ENCODE measurements at regions not wholly inside any gene's neighbourhood (a gene's known extent, or its start where the extent isn't known, plus 50 kb on each side); places are given as distances from the start of the nearest gene placed in this dataset.

DNA sequence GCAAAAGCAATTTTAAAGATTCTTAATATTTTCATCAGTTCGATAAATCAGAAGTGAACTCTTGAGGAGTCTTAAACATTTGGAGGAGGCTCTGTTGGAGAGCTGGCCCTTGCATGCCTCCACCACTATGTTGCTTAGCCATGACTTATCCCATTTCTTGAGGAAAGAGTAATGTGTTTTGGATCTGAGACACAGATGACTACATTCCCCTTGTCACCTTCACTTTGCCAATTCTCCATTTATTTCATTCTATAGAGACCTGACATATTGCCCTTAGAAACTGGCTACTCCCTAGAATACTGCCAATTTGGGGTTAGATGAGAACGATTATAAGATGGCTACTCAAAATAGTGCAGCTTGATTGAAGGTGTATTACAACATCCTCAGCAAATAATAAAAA, 157.4 kb upstream of the TMEM260 start:
- no peak overlapping the region for H3K9ac ChIP-seq (ENCODE audit: low read depth, low read length)
- H3K79me1 ChIP-seq (ENCODE audit: low read depth in 1 of 2, low read length in 2 of 2), result no peaks in the 10 kb centered on the region
- H3K4me3 ChIP-seq (ENCODE audit: insufficient read depth, low read depth, low read length), result no peak overlapping the region
- H3K56ac ChIP-seq (ENCODE audit: extremely low read depth, insufficient read depth, low read length), result no peak overlapping the region
- H2BK20ac ChIP-seq (ENCODE audit: low read depth, low read length), result no peak overlapping the region
- dilution Hi-C loops (cut with HindIII; ENCODE audit: low sequenced_read_pairs, unreplicated experiment), result no loop called here
- H2AFZ ChIP-seq (replicated peaks; ENCODE audit: low read length, poor library complexity), result no peak overlapping the region
- H3K4me1 ChIP-seq (ENCODE audit: control insufficient read depth, insufficient read depth, low read length), result peaks cover 10% of the 10 kb centered on the region; the same call in 1 of the 2 replicates
- no peaks in the 10 kb centered on the region for H3K9me1 ChIP-seq (ENCODE audit: insufficient read depth, low read length)
- H3K23ac ChIP-seq (ENCODE audit: low read depth, low read length), result no peak overlapping the region
- ATAC-seq (ENCODE audit: low read depth) (no peak), DNase-seq (no peak)
- no peak overlapping the region for H2BK120ac ChIP-seq (ENCODE audit: low read depth, low read length)
- no peak overlapping the region for H4K8ac ChIP-seq (ENCODE audit: low read depth in 2 of 2, low read length in 2 of 2)
- no TSS peak for BruUV-seq (replicated peaks)
- intact Hi-C loops (cut with micrococcal nuclease), result loop anchor here (1.0 to 10.0 kb wide), 5 partner anchors 81 to 715 kb away; partner anchors contain the start of gene PELI2
- no peak overlapping the region for H4K5ac ChIP-seq (ENCODE audit: low read depth, low read length)
- no peak overlapping the region for H3K18ac ChIP-seq (ENCODE audit: low read depth, low read length)
- peaks cover 23% of the 10 kb centered on the region for H3K27me3 ChIP-seq (ENCODE audit: control insufficient read depth, insufficient read depth, low read length)
- H3K4ac ChIP-seq (ENCODE audit: low read depth, low read length), result no peak overlapping the region
- no peak overlapping the region for H3K4me2 ChIP-seq (ENCODE audit: low read depth, low read length)
- no peak overlapping the region for H3K27ac ChIP-seq (ENCODE audit: insufficient read depth, low read length)
- no peak overlapping the region for H2BK5ac ChIP-seq (ENCODE audit: low read depth, low read length, poor library complexity, severe bottlenecking)
- no peak overlapping the region for H2BK15ac ChIP-seq (ENCODE audit: low read depth, low read length)
- ChIA-PET POLR2A (ENCODE audit: unreplicated experiment) (no interaction called here), CTCF (interaction anchor here (0.5 to 1.8 kb wide), 7 partner anchors 15 to 691 kb away, joined by 3 to 14 read pairs (median 4); no protein-coding TSS in a partner anchor)
- H3K14ac ChIP-seq (replicated peaks; ENCODE audit: low read depth, low read length), result no peak overlapping the region
- no peak for TF ChIP-seq MAZ (IDR thresholded peaks at IDR 0.05; ENCODE audit: borderline replicate concordance, low read depth, low read length)
- TF ChIP-seq MAFK (IDR thresholded peaks at IDR 0.05; ENCODE audit: low read depth, low read length), result no peak
- no peak for TF ChIP-seq FOS (IDR thresholded peaks at IDR 0.05; ENCODE audit: low read depth, low read length)
- TF ChIP-seq NFE2L2 (IDR thresholded peaks at IDR 0.05; ENCODE audit: low read depth, low read length), result no peak
- no peak for TF ChIP-seq RCOR1 (IDR thresholded peaks at IDR 0.05; ENCODE audit: insufficient replicate concordance, low read length)
- TF ChIP-seq BHLHE40 (IDR thresholded peaks at IDR 0.05; ENCODE audit: low read depth, low read length), result no peak
- TF ChIP-seq, protein P1, sequence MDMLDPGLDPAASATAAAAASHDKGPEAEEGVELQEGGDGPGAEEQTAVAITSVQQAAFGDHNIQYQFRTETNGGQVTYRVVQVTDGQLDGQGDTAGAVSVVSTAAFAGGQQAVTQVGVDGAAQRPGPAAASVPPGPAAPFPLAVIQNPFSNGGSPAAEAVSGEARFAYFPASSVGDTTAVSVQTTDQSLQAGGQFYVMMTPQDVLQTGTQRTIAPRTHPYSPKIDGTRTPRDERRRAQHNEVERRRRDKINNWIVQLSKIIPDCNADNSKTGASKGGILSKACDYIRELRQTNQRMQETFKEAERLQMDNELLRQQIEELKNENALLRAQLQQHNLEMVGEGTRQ (IDR thresholded peaks at IDR 0.05; ENCODE audit: low read depth, low read length), result no peak
- H4K20me1 ChIP-seq (ENCODE audit: insufficient read depth, low read length), result no peaks in the 10 kb centered on the region
- 0 out of 2 replicates have a peak, but pooled peaks cover 2% of the 10 kb centered on the region for H3K9me3 ChIP-seq (ENCODE audit: control insufficient read depth, insufficient read depth, low read length)
- no peak overlapping the region for H2AK9ac ChIP-seq (replicated peaks; ENCODE audit: low read depth, low read length, poor library complexity)
- H4K91ac ChIP-seq (ENCODE audit: insufficient read depth, low read depth, low read length), result no peak overlapping the region
- WGBS, 2 experiments (ENCODE audit: extremely low coverage in 2 of 2, insufficient read length in 1 of 2), result no CpG with 5 or more reads among the region's 2 CpGs
- in situ Hi-C loops (cut with MboI; ENCODE audit: low sequenced_read_pairs), result no loop called here
- no peak overlapping the region for H2AK5ac ChIP-seq (ENCODE audit: low read depth, low read length)
- H3K36me3 ChIP-seq (ENCODE audit: control insufficient read depth, insufficient read depth, low read length), result no peaks in the 10 kb centered on the region
